Stimulated activated naive B cell treated with anti-CD40 and anti-IgM and Interleukin-4, amounts not matched to agents 10 μg/mL and 1 μg/mL and 100 μg/mL, for 72 hours (primary cell): ENCODE measurements at regions not wholly inside any gene's neighbourhood (a gene's known extent, or its start where the extent isn't known, plus 50 kb on each side); places are given as distances from the start of the nearest gene placed in this dataset.

Experiments
- ATAC-seq, 2 donors: fragments of 150-1000 bp; cut with Tn5 transposase; replicated peaks; 2 replicates each; pipeline ENCODE4 v1.10.0; 2021; ENCODE audit warnings: moderate library complexity in 1 of 2
- DNase-seq: peaks from one replicate; pipeline ENCODE4 v3.0.0; 2021
- H3K27ac Mint-ChIP-seq: one replicate; pipeline ENCODE4 v1.8.0; 2022; ENCODE audit warnings: mild to moderate bottlenecking, mixed read lengths
- H3K27me3 Mint-ChIP-seq, 2 donors: one replicate each; pipeline ENCODE4 v1.8.0; 2022; ENCODE audit warnings: mixed read lengths in 2 of 2
- H3K36me3 Mint-ChIP-seq, 2 donors: one replicate each; pipeline ENCODE4 v1.8.0; 2022; ENCODE audit warnings: mixed read lengths in 2 of 2, mild to moderate bottlenecking in 1 of 2
- H3K4me1 Mint-ChIP-seq, 2 donors: one replicate each; pipeline ENCODE4 v1.8.0; 2022; ENCODE audit warnings: mixed read lengths in 2 of 2, mild to moderate bottlenecking in 1 of 2
- H3K4me3 Mint-ChIP-seq, 2 donors: one replicate each; pipeline ENCODE4 v1.8.0; 2022; ENCODE audit warnings: mild to moderate bottlenecking in 2 of 2, mixed read lengths in 2 of 2, moderate library complexity in 1 of 2
- H3K9me3 Mint-ChIP-seq, 2 donors: one replicate each; pipeline ENCODE4 v1.8.0; 2022; ENCODE audit warnings: mixed read lengths in 2 of 2, mild to moderate bottlenecking in 1 of 2

DNA sequence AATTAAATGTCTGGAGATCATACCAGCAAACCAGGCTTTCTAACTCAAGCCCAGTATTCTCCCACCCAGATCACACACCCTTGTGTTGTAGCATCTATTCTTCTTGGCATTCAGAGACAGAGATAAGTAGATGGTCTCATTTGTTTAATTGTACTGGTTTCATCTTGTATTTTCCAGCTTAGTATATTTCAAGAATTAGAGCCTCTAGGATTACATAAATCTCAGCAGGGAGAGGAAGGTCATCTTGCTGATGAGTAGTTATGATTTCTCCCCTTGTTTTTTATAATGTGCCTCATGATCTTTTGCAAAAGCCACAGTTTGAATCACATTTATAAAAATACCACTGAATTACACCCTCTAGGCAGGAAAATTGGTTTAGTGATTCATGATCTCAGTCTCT is 106.6 kb upstream of the NRSN1 start:
- H3K27me3 Mint-ChIP-seq = no peaks in the 10 kb centered on the region
- no peak overlapping the region for H3K27ac Mint-ChIP-seq
- no peak overlapping the region for H3K4me3 Mint-ChIP-seq
- DNase-seq = no peak
- H3K36me3 Mint-ChIP-seq = no peaks in the 10 kb centered on the region
- H3K9me3 Mint-ChIP-seq = no peaks in the 10 kb centered on the region
- no peak for ATAC-seq
- H3K4me1 Mint-ChIP-seq = no peaks in the 10 kb centered on the region

DNA sequence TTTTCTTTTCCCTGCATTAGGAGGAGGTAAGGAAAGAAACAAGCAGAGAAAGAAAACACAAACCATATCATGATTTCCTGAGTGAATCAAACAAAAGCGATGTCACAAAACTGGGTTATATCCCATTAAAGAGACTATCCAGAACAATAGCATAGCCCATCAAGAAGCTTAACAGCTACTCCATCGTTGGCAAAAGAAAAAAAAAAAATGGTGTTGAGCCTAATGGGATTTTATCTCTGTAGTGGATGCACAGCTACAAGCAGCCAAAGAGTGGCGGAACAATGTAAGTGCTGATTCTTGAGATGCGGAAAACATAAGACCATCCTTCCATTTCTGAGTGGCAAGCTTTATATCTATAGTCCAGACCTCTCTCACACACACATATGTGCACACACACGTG is 106.2 kb upstream of the NRSN1 start:
- ATAC-seq = no peak
- H3K4me1 Mint-ChIP-seq = no peaks in the 10 kb centered on the region
- H3K4me3 Mint-ChIP-seq = no peak overlapping the region
- no peaks in the 10 kb centered on the region for H3K27me3 Mint-ChIP-seq
- H3K27ac Mint-ChIP-seq = no peak overlapping the region
- no peaks in the 10 kb centered on the region for H3K9me3 Mint-ChIP-seq
- H3K36me3 Mint-ChIP-seq = no peaks in the 10 kb centered on the region
- no peak for DNase-seq

DNA sequence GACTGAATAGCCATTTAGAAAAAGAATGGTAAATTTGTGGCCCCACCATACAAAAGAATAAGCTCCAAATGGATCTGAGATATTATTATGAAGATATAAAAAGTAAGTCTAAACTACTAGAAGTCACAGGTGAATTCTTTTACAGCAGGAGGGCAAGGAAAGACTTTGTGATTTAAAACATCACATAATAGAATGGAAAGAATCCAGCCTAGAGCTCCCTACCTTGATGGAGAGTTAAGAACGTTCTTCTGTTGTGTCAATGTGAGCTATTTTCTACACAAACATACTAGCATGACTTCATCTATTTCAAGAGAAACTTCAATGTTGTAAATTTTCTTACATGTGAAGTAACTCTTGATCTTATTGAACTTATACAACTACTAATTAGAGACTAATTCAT is 100.0 kb upstream of the NRSN1 start:
- H3K4me3 Mint-ChIP-seq = no peak overlapping the region
- DNase-seq = no peak
- no peak for ATAC-seq
- H3K27me3 Mint-ChIP-seq = no peaks in the 10 kb centered on the region
- H3K36me3 Mint-ChIP-seq = no peaks in the 10 kb centered on the region
- no peak overlapping the region for H3K27ac Mint-ChIP-seq
- no peaks in the 10 kb centered on the region for H3K4me1 Mint-ChIP-seq
- H3K9me3 Mint-ChIP-seq = peaks cover 5 to 16% of the 10 kb centered on the region in 2 donors

DNA sequence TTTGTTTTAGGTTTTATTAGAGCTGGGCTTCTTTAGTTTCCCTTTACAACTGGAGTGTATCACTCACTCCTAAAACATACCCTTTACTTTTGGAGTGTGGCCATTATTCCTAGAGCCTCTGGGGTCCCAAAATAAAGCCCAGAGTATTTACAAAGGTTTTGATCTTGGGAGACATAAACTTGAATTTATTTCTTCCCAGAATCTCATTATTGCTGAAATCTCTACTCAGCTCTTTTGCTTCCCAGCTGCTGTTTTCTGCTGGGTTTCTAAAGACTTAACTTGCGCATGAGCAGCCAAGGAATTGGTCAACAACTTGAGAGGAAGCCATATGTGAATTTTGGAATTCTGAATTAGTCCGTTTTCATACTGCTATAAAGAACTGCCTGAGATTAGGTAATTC is 94.5 kb upstream of the NRSN1 start:
- no peak overlapping the region for H3K4me3 Mint-ChIP-seq
- DNase-seq (no peak), ATAC-seq (no peak)
- no peaks in the 10 kb centered on the region for H3K36me3 Mint-ChIP-seq
- H3K4me1 Mint-ChIP-seq = no peaks in the 10 kb centered on the region
- no peaks in the 10 kb centered on the region for H3K27me3 Mint-ChIP-seq
- H3K9me3 Mint-ChIP-seq = peaks cover 14 to 17% of the 10 kb centered on the region in 2 donors
- no peak overlapping the region for H3K27ac Mint-ChIP-seq

DNA sequence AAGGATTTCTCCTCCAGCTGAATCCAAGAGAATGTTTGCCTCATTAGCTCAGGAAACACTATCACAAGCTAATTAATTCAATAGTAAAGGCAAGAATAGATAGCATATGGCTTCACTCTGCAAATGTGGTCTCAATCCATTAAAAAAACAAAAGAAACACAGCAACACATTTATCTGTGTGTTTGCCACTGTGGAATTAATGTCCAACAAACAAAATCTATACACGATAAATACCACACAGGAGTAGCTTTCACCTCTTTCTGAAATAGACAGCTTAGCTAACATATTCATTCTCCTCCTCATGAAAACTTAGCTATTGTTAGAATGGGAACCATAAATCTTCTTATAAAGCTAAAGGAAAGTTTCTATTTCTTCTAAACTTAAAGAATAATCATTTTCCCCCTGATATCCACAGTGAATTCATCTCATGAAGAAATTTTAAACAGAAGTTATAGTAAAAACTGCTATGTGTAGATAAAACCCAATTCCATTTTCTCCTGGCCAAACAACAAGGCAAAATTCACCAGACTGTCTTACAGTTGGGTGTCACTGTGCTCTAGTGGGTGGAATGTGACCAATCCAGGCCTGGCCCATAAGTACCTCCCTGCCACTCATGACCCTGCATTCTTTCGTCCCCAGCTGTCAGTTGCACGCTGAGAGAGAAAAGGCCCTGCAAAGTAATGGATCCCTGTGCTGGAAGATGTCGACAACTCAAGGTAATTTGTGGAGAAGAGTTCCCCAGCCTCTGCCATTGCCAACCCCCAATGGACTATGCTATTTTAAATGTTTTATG is 92.9 kb upstream of the NRSN1 start:
- H3K4me1 Mint-ChIP-seq = no peaks in the 10 kb centered on the region

DNA sequence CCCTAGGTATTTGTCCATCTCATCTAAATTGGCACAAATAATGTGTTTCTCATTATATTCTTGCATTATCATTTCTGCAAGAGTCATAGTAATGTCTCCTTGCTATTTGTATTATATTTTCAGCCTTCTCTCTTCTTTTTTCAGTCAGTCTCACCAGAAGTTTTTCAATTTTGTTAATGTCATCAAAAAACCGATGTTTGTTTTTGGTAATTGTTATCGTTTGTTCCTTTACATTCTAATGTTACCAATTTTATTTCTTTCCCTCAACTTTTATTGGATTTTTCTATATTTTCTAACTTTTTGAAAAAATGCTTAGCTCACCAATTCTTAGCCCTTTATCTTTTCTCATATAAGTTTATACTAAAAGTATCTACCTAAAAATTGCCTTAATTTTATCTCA is 82.2 kb upstream of the NRSN1 start:
- Mint-ChIP-seq H3K27ac (no peak overlapping the region), H3K9me3 (peaks cover 7 to 13% of the 10 kb centered on the region in 2 donors), H3K4me3 (no peak overlapping the region), H3K36me3 (no peaks in the 10 kb centered on the region), H3K27me3 (no peaks in the 10 kb centered on the region), H3K4me1 (no peaks in the 10 kb centered on the region)
- ATAC-seq (no peak), DNase-seq (no peak)

More for the DNA sequence above, 92.9 kb upstream of the NRSN1 start:
- Mint-ChIP-seq H3K4me3 (no peak overlapping the region), H3K9me3 (peaks cover 18 to 21% of the 10 kb centered on the region in 2 donors), H3K27me3 (no peaks in the 10 kb centered on the region), H3K36me3 (no peaks in the 10 kb centered on the region), H3K27ac (no peak overlapping the region)
- DNase-seq (no peak), ATAC-seq (no peak)

DNA sequence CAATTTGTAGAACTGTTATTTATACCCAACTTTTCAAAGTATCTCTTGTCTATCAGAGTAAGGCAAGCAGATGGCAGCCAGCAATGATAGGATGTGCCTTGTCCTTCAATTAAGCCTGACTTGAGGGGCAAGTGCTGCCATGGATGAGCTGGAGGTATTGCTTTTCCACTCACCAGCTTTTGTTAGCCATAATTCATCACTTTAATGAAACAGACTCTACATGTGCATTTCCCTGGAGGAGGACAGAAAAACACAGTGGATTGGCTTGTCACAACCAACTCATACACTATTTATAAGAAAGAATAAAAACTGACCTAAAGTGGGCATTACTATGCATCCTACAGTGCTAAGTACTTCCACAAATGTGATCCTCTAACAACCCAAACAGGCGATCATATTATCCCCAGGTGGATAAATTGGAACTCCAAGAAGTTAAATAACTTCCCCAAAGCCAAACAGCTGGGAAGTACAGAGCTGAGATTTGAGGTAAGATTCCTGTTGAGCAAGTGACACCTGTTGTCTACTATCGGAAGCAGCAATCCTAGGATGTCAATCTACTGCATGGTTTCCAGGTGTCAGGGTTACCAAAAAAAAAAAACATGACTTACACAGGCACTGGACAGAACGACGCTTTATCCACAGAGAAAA is 73.9 kb upstream of the NRSN1 start:
- Mint-ChIP-seq H3K4me1 (no peaks in the 10 kb centered on the region), H3K27ac (no peak overlapping the region), H3K9me3 (peaks cover 0 to 1% of the 10 kb centered on the region in 2 donors), H3K27me3 (no peaks in the 10 kb centered on the region), H3K36me3 (no peaks in the 10 kb centered on the region), H3K4me3 (no peak overlapping the region)
- DNase-seq = no peak
- ATAC-seq = no peak

DNA sequence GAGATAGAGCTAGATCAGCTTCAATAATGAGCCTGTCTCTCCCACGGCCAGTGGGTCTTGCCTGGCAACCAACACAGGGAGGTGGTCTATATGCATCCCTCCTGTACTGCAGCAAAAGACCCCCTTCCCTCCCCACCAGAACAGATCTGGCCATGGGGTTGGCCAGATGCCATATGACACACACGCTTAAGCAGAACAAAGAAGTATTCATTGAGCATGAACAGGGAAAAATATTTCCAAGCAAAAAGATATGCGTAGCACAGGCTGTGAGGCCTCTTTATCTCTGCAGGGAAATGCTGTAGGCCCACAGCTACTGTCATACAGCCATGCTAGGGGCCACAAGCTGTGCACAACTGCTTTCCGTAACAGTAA is 73.4 kb upstream of the NRSN1 start:
- Mint-ChIP-seq H3K9me3 (peaks cover 0 to 1% of the 10 kb centered on the region in 2 donors), H3K27me3 (no peaks in the 10 kb centered on the region), H3K4me1 (no peaks in the 10 kb centered on the region), H3K36me3 (no peaks in the 10 kb centered on the region), H3K27ac (no peak overlapping the region), H3K4me3 (no peak overlapping the region)
- DNase-seq (no peak), ATAC-seq (no peak)

DNA sequence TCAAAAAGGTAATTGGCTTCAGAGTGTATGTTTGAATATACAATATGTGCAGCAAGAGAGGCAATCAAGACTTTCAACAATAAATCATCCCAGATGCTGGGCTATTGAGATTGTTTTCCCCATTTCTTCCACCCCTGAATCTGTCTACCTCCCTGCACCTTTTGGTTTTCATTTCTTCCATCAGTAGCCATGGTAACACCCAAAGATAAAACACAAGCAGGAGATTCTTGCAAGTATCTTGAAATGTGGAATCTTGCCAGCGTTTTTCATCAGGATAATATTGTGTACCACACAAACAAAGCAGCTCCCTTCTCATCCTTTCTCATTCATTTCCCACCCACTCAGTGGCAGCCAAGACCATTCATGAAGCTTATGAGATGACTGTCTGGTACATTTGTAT is 73.0 kb upstream of the NRSN1 start:
- ATAC-seq = no peak
- peaks cover 0 to 1% of the 10 kb centered on the region in 2 donors for H3K9me3 Mint-ChIP-seq
- no peaks in the 10 kb centered on the region for H3K27me3 Mint-ChIP-seq
- DNase-seq = no peak
- H3K4me1 Mint-ChIP-seq = no peaks in the 10 kb centered on the region
- H3K27ac Mint-ChIP-seq = no peak overlapping the region
- no peaks in the 10 kb centered on the region for H3K36me3 Mint-ChIP-seq
- H3K4me3 Mint-ChIP-seq = no peak overlapping the region

DNA sequence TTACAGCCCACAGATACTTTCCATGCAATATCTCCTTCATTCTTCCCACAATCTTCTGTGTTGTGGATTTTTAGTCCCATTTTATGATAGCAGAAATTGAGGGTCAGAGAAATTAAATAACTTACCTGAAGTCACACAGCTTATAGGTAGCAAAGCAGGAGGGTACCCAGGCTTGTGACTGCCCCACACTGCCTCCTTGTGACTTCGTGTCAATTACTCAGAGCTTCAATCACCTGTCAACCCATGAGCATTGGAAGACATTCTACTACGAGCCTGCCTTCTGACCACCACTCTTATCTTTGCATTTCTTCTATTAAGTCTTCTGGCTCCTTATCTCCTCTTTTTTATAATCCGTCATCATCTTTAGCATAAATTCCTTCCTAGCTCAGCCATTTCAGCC is 71.6 kb upstream of the NRSN1 start:
- ATAC-seq (no peak), DNase-seq (no peak)
- H3K36me3 Mint-ChIP-seq = no peaks in the 10 kb centered on the region
- H3K27me3 Mint-ChIP-seq = no peaks in the 10 kb centered on the region
- peaks cover 0 to 1% of the 10 kb centered on the region in 2 donors for H3K9me3 Mint-ChIP-seq
- no peak overlapping the region for H3K27ac Mint-ChIP-seq
- no peak overlapping the region for H3K4me3 Mint-ChIP-seq
- no peaks in the 10 kb centered on the region for H3K4me1 Mint-ChIP-seq

DNA sequence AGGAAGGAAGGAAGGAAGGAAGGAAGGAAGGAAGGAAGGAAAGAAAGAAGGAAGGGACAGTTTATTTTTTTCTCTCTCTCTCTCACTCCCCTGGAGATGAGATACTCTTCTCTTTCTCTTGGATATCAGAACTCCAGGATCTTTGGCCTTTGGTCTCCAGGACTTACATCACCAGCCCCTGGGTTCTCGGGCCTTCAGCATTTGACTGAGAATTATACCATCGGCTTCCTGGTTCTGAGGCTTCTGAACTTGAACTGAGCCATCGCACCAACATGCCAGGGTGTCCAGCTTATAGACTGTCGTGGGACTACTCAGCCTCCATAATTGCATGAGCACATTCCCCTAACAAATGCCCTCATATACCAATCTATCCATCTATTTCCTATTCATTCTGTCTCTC is 69.4 kb upstream of the NRSN1 start:
- no peak overlapping the region for H3K4me3 Mint-ChIP-seq
- DNase-seq (no peak), ATAC-seq (no peak)
- H3K27me3 Mint-ChIP-seq = no peaks in the 10 kb centered on the region
- H3K4me1 Mint-ChIP-seq = no peaks in the 10 kb centered on the region
- no peaks in the 10 kb centered on the region for H3K36me3 Mint-ChIP-seq
- H3K27ac Mint-ChIP-seq = no peak overlapping the region
- peaks cover 0 to 3% of the 10 kb centered on the region in 2 donors for H3K9me3 Mint-ChIP-seq

DNA sequence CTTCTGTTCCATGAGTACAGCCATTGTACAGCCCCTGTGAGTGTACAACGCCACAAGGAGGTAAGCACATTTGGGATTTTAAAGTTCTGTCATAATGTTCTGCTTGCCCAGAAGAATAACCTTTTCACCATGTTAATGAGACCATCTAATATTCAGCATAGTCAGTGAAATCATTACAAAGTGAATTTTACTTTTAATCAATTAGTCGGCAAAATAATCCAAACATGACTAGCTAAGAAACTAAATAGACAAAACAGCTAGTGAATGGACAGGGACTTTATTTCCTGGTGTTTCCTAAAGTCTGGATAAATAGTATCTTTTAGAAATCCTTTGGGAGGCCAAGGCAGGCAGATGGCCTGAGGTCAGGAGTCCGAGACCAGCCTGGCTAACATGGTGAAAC is 69.0 kb upstream of the NRSN1 start:
- Mint-ChIP-seq H3K9me3 (peaks cover 0 to 3% of the 10 kb centered on the region in 2 donors), H3K4me3 (no peak overlapping the region), H3K36me3 (no peaks in the 10 kb centered on the region), H3K27ac (no peak overlapping the region), H3K4me1 (no peaks in the 10 kb centered on the region), H3K27me3 (no peaks in the 10 kb centered on the region)
- ATAC-seq (no peak), DNase-seq (no peak)

DNA sequence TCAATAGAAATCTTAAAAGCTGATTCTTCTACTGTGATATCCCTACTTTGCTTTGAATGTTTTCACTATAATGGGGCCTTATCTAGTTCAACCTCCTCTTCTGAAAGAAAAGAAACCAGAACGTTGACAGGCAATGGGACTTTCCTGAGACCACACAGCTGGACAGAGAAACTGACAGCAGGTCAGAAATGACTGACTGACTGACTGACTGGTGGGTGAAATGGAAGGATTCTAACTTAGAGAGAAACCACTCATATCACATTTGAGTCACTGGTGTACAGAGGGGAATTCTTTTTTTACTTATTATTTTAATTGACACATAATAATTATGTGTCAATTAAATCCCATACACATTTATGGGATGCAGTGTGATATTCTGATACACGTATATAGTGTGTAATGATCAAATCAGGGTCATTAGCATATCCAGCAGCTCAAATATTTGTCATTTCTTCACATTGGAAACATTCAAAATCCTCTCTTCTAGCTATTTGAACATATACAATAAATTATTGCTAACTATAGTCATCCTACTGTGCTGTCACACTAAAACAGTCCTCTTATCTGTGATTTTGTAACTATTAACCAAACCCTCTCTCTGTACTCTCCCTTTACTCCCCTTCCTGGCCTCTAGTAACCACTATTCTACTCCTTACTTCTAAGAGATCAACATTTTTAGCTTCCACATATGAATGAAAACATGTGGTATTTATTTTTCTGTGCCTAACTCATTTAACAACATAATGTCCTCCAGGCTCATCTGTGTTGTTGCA is 64.8 kb upstream of the NRSN1 start:
- H3K36me3 Mint-ChIP-seq = no peaks in the 10 kb centered on the region
- DNase-seq = no peak
- H3K4me3 Mint-ChIP-seq = no peak overlapping the region
- no peak overlapping the region for H3K27ac Mint-ChIP-seq
- peak; percentile 59 to 82 for ATAC-seq
- no peaks in the 10 kb centered on the region for H3K4me1 Mint-ChIP-seq
- no peaks in the 10 kb centered on the region for H3K27me3 Mint-ChIP-seq
- peaks cover 4 to 5% of the 10 kb centered on the region in 2 donors for H3K9me3 Mint-ChIP-seq

DNA sequence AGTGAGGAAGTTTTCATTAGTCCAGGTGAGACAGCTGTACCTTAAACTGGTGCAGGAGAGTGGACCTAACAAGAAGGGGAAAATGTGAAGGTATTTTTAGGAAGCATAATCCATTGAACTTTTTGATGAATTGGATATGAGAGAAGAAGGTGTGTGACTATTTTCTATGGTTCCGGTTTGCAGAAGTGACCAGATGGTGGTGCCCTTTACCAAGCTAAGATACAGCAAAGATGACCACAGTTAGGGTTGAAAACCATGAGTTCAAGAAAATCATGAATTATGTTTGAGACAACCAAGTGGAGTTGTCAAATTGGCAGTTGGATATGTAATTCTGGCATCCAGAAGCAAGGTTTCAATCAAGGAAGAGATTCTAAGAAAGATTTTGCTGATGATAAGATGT is 61.9 kb upstream of the NRSN1 start:
- Mint-ChIP-seq H3K27me3 (no peaks in the 10 kb centered on the region), H3K4me3 (no peak overlapping the region), H3K9me3 (peaks cover 3 to 5% of the 10 kb centered on the region in 2 donors), H3K4me1 (no peaks in the 10 kb centered on the region), H3K36me3 (no peaks in the 10 kb centered on the region), H3K27ac (no peak overlapping the region)
- DNase-seq (no peak), ATAC-seq (no peak)

DNA sequence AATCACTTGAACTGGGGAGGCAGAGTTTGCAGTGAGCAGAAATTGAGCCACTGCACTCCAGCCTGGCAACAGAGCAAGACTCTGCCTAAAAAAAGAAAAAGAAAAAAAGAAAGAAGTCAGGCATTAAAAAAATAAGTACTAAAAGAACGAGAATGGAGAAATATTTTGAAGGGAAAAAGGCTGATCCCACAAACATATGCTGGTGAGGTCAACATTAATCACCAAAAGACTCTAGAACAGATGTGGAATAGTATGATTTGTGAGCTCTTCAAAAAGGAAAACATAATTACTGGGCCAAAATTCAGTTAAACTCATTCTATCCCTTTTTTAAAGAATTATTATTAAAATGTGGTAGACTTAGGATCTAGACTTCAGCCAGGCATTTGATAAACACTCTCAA is 61.2 kb upstream of the NRSN1 start:
- Mint-ChIP-seq H3K4me1 (no peaks in the 10 kb centered on the region), H3K4me3 (no peak overlapping the region), H3K27me3 (no peaks in the 10 kb centered on the region), H3K27ac (no peak overlapping the region), H3K36me3 (no peaks in the 10 kb centered on the region), H3K9me3 (peaks cover 3 to 5% of the 10 kb centered on the region in 2 donors)
- DNase-seq (no peak), ATAC-seq (no peak)
